Naive thymus-derived CD4-positive, alpha-beta T cell (primary cell): ENCODE measurements at regions not wholly inside any gene's neighbourhood (a gene's known extent, or its start where the extent isn't known, plus 50 kb on each side); places are given as distances from the start of the nearest gene placed in this dataset.
"Not testable (repeated sequence)": the region's sequence is repeated elsewhere in the genome, so short reads cannot be mapped to it uniquely, and the experiment has no call there.

Experiments used
- ATAC-seq: fragments of 150-1000 bp; cut with Tn5 transposase; 2 replicates; pipeline ENCODE4 v1.10.0; 2021; ENCODE audit warnings: mild to moderate bottlenecking, moderate library complexity
- CTCF ChIA-PET: fragments of 350-600 bp; sonication (Branson Sonifier 250); formaldehyde crosslinking; loops from one replicate; lab custom pipeline; 2021; ENCODE audit warnings: antibody characterized with exemption; lab: Charles Lee
- POLR2A ChIA-PET: fragments of 350-600 bp; sonication (Branson Sonifier 250); formaldehyde crosslinking; loops from one replicate; lab custom pipeline; 2021; ENCODE audit warnings: antibody characterized with exemption, inconsistent platforms; lab: Charles Lee
- DNase-seq, 9 donors: peaks; one replicate each; pipeline versions ENCODE4 v3.0.0 to v3.0.0-alpha.2; 2020 to 2022; ENCODE audit warnings: mixed read lengths in 1 of 9
- H3K27ac ChIP-seq: one replicate; pipeline ENCODE4 v1.7.0; 2013; ENCODE audit warnings: mild to moderate bottlenecking, low read depth, low read length, moderate library complexity
- H3K27me3 ChIP-seq, 2 donors: one replicate each; pipeline ENCODE4 v1.7.0; 2013; ENCODE audit warnings: low read length in 2 of 2, mild to moderate bottlenecking in 2 of 2, moderate library complexity in 2 of 2; ENCODE audit not compliant: control insufficient read depth in 2 of 2, insufficient read depth in 2 of 2
- H3K36me3 ChIP-seq, 3 experiments: 1 replicate in 2 of 3; 2 replicates in 1 of 3; pipeline ENCODE4 v1.7.0; 2013; ENCODE audit warnings: low read length in 3 of 3, mild to moderate bottlenecking in 3 of 3, moderate library complexity in 1 of 3; ENCODE audit not compliant: insufficient read depth in 3 of 3, control insufficient read depth in 2 of 3
- H3K4me1 ChIP-seq, 2 donors: one replicate each; pipeline ENCODE4 v1.7.0; 2013; ENCODE audit warnings: low read length in 2 of 2, mild to moderate bottlenecking in 2 of 2, moderate library complexity in 1 of 2; ENCODE audit not compliant: control insufficient read depth in 2 of 2, insufficient read depth in 2 of 2
- H3K4me3 ChIP-seq: 2 replicates; pipeline ENCODE4 v1.7.0; 2013; ENCODE audit warnings: mild to moderate bottlenecking, low read length
- H3K9me3 ChIP-seq, 3 experiments: 1 replicate in 2 of 3; 2 replicates in 1 of 3; pipeline ENCODE4 v1.7.0; 2013; ENCODE audit warnings: low read length in 3 of 3; ENCODE audit not compliant: control insufficient read depth in 2 of 3
- H3K27ac Mint-ChIP-seq, 9 donors: one replicate each; pipeline ENCODE4 v1.8.0; 2020 to 2022; ENCODE audit warnings: mixed read lengths in 9 of 9, mild to moderate bottlenecking in 8 of 9, moderate library complexity in 5 of 9, inconsistent platforms in 2 of 9
- H3K27me3 Mint-ChIP-seq, 5 donors: one replicate each; pipeline ENCODE4 v1.8.0; 2021 to 2022; ENCODE audit warnings: mixed read lengths in 5 of 5, mild to moderate bottlenecking in 1 of 5
- H3K36me3 Mint-ChIP-seq, 5 donors: one replicate each; pipeline ENCODE4 v1.8.0; 2020 to 2022; ENCODE audit warnings: mixed read lengths in 5 of 5, mild to moderate bottlenecking in 3 of 5, inconsistent platforms in 1 of 5
- H3K4me1 Mint-ChIP-seq, 7 donors: one replicate each; pipeline ENCODE4 v1.8.0; 2020 to 2022; ENCODE audit warnings: mixed read lengths in 7 of 7, mild to moderate bottlenecking in 3 of 7, inconsistent platforms in 1 of 7
- H3K4me3 Mint-ChIP-seq, 10 donors: one replicate each; pipeline ENCODE4 v1.8.0; 2020 to 2022; ENCODE audit warnings: mild to moderate bottlenecking in 10 of 10, mixed read lengths in 10 of 10, moderate library complexity in 6 of 10, inconsistent platforms in 2 of 10
- H3K9me3 Mint-ChIP-seq, 11 donors: one replicate each; pipeline ENCODE4 v1.8.0; 2020 to 2022; ENCODE audit warnings: mixed read lengths in 11 of 11, mild to moderate bottlenecking in 4 of 11, inconsistent platforms in 1 of 11, moderate library complexity in 1 of 11
- intact Hi-C, 2 donors: fragments of 100-400 bp; cut with micrococcal nuclease; formaldehyde crosslinking; loops; one replicate each; pipeline ENCODE4 v1.15.1; 2023

DNA sequence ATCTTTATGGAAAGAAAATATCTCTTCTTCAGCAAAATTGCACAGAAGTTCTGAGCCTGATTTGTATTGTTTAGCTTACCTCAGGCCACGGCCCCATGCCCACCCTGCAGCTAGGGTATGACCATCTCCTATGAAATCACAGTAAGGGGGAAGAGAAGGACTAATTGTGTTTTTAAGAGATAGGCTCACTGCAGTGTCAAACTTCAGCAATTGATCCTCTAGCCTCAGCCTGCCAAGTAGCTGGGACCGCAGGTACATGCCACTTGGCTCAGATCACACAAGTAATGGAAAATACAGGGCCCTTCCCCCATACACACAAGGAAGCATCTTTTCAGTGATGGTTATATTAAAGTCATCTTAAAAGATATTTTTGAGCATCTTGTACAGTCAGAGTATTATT is 60.0 kb downstream of the DMAC1 start:
- H3K4me3 Mint-ChIP-seq: no peak overlapping the region
- no peaks in the 10 kb centered on the region for H3K4me1 Mint-ChIP-seq
- no peaks in the 10 kb centered on the region for H3K36me3 ChIP-seq
- H3K27ac Mint-ChIP-seq: no peak overlapping the region
- ATAC-seq (no peak), DNase-seq (no peak)
- no peak overlapping the region for H3K4me3 ChIP-seq
- H3K36me3 Mint-ChIP-seq: no peaks in the 10 kb centered on the region
- H3K27me3 Mint-ChIP-seq: peaks cover 0 to 4% (median 0%) of the 10 kb centered on the region in 5 donors
- ChIA-PET POLR2A (no interaction called here), CTCF (no interaction called here)
- no peaks in the 10 kb centered on the region for H3K4me1 ChIP-seq
- peaks cover 0 to 5% (median 0%) of the 10 kb centered on the region in 11 donors for H3K9me3 Mint-ChIP-seq
- intact Hi-C loops: no loop called here
- no peaks in the 10 kb centered on the region for H3K27me3 ChIP-seq
- H3K27ac ChIP-seq: no peak overlapping the region
- H3K9me3 ChIP-seq: no peaks in the 10 kb centered on the region

DNA sequence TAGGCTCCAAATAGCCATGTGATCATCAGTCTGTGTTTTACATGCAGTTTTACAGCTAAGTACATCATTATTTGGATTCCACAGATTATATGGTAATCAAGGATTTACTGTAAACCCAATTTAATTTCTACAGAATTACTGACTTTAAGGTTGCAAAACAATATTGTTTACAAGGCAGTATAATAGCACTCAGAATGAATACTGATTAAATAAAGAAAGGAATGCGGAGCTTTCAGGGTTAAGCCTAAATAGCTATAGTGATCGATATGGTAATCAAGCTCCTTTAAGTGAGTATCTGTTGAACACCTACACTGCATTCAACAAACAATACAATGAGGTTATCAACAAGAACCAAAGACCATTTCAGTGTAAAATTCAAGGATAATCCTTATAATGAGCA is 64.3 kb downstream of the DMAC1 start:
- Histone ChIP-seq H3K4me3 (no peak overlapping the region), H3K4me1 (no peaks in the 10 kb centered on the region), H3K36me3 (no peaks in the 10 kb centered on the region), H3K9me3 (no peaks in the 10 kb centered on the region), H3K27me3 (no peaks in the 10 kb centered on the region), H3K27ac (no peak overlapping the region)
- intact Hi-C loops: no loop called here
- Mint-ChIP-seq H3K36me3 (no peaks in the 10 kb centered on the region), H3K4me1 (no peaks in the 10 kb centered on the region), H3K27me3 (peaks cover 0 to 7% (median 0%) of the 10 kb centered on the region in 5 donors), H3K4me3 (no peak overlapping the region), H3K27ac (no peak overlapping the region), H3K9me3 (peaks cover 0 to 1% (median 0%) of the 10 kb centered on the region in 11 donors)
- ChIA-PET CTCF (interaction anchor here (1.0 kb wide), 1 partner anchor 60 kb away, joined by 4 read pairs; no protein-coding TSS in a partner anchor), POLR2A (no interaction called here)
- DNase-seq (no peak), ATAC-seq (no peak)

DNA sequence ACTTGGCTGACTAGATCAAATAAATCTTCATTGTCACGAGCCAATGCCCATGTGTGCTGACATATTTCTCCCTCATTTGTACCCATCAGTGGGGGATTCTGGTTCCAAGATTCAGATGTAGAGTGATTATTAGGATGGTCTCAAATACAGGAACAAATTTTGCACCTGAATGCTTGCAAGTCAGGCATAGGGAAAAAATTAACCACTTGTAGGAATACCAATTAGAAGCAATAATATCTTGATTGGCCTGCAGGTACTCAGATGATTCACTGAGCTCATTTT is 69.5 kb downstream of the DMAC1 start:
- Mint-ChIP-seq H3K36me3 (no peaks in the 10 kb centered on the region), H3K9me3 (peaks cover 0 to 1% (median 0%) of the 10 kb centered on the region in 11 donors), H3K4me1 (no peaks in the 10 kb centered on the region), H3K27ac (no peak overlapping the region), H3K4me3 (no peak overlapping the region), H3K27me3 (peaks cover 0 to 7% (median 0%) of the 10 kb centered on the region in 5 donors)
- ChIA-PET CTCF (no interaction called here), POLR2A (no interaction called here)
- DNase-seq (no peak), ATAC-seq (no peak)
- H3K36me3 ChIP-seq: no peaks in the 10 kb centered on the region
- intact Hi-C loops: no loop called here
- H3K4me3 ChIP-seq: no peak overlapping the region
- no peaks in the 10 kb centered on the region for H3K27me3 ChIP-seq
- H3K9me3 ChIP-seq: no peaks in the 10 kb centered on the region
- H3K4me1 ChIP-seq: no peaks in the 10 kb centered on the region
- H3K27ac ChIP-seq: no peak overlapping the region

DNA sequence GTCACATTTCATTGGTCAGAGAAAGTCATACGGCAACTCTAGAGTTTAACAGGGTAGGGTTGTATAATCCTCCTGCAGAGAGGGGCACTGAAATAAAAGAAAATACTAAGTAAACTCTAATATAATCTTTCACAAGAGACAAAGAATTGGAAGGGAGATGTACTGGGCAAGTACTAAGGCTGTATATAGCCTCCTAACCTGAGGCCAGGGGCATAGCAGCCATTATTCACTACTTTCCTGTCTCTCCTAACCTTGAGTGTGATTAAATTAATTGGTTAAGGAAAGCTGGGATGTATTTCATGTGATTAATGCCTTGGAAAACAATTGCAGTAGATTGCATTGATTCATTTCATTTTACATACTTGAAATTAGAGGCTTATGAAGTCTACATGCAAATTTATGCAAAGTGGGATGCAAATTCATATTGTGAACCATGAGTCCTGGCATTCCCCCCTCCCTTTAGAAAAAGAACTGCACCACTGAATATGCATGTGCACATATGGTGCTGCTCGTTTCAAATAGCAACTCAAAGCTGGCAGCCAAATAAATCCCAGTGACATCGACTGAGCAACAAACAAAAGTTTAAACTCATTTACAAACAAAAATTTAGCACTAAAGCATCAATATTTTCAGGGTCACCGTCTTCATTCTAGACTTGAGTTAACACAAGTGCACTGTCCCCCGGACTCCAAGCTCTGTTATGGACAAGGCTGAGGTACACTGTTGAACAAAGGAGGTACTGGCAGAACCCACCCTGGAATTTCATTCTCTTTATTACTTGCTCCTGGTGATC is 70.0 kb downstream of the DMAC1 start:
- Mint-ChIP-seq H3K4me3 (no peak overlapping the region), H3K27me3 (peaks cover 0 to 6% (median 0%) of the 10 kb centered on the region in 5 donors), H3K9me3 (peaks cover 0 to 2% (median 0%) of the 10 kb centered on the region in 11 donors), H3K36me3 (no peaks in the 10 kb centered on the region), H3K27ac (no peak overlapping the region), H3K4me1 (no peaks in the 10 kb centered on the region)
- no peaks in the 10 kb centered on the region for H3K27me3 ChIP-seq
- no peak overlapping the region for H3K27ac ChIP-seq
- DNase-seq (no peak), ATAC-seq (no peak)
- ChIA-PET POLR2A (no interaction called here), CTCF (no interaction called here)
- H3K4me1 ChIP-seq: no peaks in the 10 kb centered on the region
- intact Hi-C loops: no loop called here
- no peak overlapping the region for H3K4me3 ChIP-seq
- no peaks in the 10 kb centered on the region for H3K36me3 ChIP-seq
- H3K9me3 ChIP-seq: no peaks in the 10 kb centered on the region

DNA sequence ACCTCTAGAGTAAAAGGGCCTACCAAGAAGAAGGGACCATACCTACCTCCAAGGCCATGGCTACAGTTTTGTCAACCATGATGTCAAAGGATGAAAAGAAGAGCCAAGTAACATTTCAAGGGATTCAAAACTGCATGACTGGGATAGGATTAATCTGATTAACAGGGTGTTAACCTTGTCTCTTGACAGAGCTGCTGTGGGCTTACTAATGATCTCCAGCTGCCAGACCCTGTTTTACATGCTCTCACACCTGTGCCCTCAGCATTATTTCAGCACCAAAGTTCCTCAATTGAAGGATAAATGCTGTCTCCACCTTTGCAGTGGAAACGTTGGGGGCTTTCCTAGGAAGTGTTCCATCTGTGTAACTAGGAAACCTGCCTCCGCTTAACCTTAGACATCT is 78.3 kb downstream of the DMAC1 start:
- no peak overlapping the region for H3K4me3 Mint-ChIP-seq

DNA sequence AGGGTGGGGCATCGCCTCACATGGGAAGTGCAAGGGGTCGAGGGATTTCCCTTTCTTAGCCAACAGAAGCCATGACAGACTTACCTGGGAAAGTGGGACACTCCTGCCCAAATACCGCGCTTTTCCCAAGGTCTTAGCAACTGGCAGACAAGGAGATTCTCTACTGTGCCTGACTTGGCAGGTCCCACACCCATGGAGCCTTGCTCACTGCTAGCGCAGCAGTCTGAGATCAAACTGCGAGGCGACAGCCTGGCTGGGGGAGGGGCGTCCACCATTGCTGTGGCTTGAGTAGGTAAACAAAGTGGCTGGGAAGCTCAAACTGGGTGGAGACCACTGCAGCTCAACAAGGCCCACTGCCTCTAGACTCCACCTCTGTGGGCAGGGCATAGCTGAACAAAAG is 86.5 kb downstream of the DMAC1 start:
- H3K27me3 Mint-ChIP-seq, H3K27ac ChIP-seq, DNase-seq, H3K4me1 ChIP-seq, H3K4me1 Mint-ChIP-seq, H3K4me3 Mint-ChIP-seq, POLR2A ChIA-PET, ATAC-seq, H3K27ac Mint-ChIP-seq, H3K36me3 Mint-ChIP-seq, H3K9me3 ChIP-seq, H3K36me3 ChIP-seq, H3K27me3 ChIP-seq, H3K4me3 ChIP-seq, intact Hi-C loops: not testable (repeated sequence)
- CTCF ChIA-PET: interaction anchor here (0.6 kb wide), 1 partner anchor 12 kb away, joined by 4 read pairs; no protein-coding TSS in a partner anchor
- H3K9me3 Mint-ChIP-seq: peaks cover 0 to 16% (median 0%) of the 10 kb centered on the region in 11 donors

More for the DNA sequence above, 78.3 kb downstream of the DMAC1 start:
- intact Hi-C loops: loop anchor here in 1 of 2 donors (5.0 kb wide), 1 partner anchor 149 kb away; no protein-coding TSS in a partner anchor
- ChIA-PET POLR2A (no interaction called here), CTCF (no interaction called here)
- peaks cover 0 to 10% (median 0%) of the 10 kb centered on the region in 11 donors for H3K9me3 Mint-ChIP-seq
- Histone ChIP-seq H3K36me3 (no peaks in the 10 kb centered on the region), H3K27ac (no peak overlapping the region), H3K27me3 (no peaks in the 10 kb centered on the region), H3K4me1 (no peaks in the 10 kb centered on the region), H3K4me3 (no peak overlapping the region), H3K9me3 (no peaks in the 10 kb centered on the region)
- H3K27me3 Mint-ChIP-seq: no peaks in the 10 kb centered on the region
- no peak for DNase-seq
- H3K36me3 Mint-ChIP-seq: no peaks in the 10 kb centered on the region
- no peak overlapping the region for H3K27ac Mint-ChIP-seq
- H3K4me1 Mint-ChIP-seq: no peaks in the 10 kb centered on the region
- no peak for ATAC-seq

DNA sequence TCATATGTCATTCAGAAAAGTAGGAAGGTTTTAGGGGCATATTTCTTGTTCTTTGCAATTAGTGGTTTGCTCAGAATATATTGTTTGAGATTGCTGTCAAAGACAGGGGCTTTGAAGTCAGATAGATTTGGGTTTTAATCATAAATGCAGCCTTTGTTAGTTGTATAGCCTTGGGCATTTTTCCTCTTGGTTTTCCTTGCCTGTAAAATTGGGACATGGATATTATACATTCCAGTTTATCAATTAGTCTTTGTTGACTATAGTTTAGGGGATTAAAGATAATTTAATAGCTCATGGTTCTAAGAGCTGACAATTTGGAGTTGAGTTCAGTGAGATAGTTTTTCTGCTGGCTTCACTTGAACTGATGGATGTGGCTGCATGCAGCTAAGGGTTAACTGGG is 88.9 kb downstream of the DMAC1 start:
- POLR2A ChIA-PET: no interaction called here
- no peak overlapping the region for H3K27ac ChIP-seq
- no peaks in the 10 kb centered on the region for H3K36me3 ChIP-seq
- H3K4me3 Mint-ChIP-seq: no peak overlapping the region
- H3K4me3 ChIP-seq: no peak overlapping the region
- no peaks in the 10 kb centered on the region for H3K27me3 Mint-ChIP-seq
- ATAC-seq: no peak
- intact Hi-C loops: no loop called here
- H3K9me3 Mint-ChIP-seq: peaks cover 0 to 8% (median 0%) of the 10 kb centered on the region in 11 donors
- no peaks in the 10 kb centered on the region for H3K4me1 ChIP-seq
- no peaks in the 10 kb centered on the region for H3K9me3 ChIP-seq
- CTCF ChIA-PET: no interaction called here
- no peaks in the 10 kb centered on the region for H3K27me3 ChIP-seq
- peaks cover 0 to 5% (median 0%) of the 10 kb centered on the region in 5 donors for H3K36me3 Mint-ChIP-seq
- DNase-seq: no peak
- no peak overlapping the region for H3K27ac Mint-ChIP-seq
- no peaks in the 10 kb centered on the region for H3K4me1 Mint-ChIP-seq
